Left forelimb (tissue), 1 donor: ENCODE measurements at regions not wholly inside any gene's neighbourhood (a gene's known extent, or its start where the extent isn't known, plus 50 kb on each side); places are given as distances from the start of the nearest gene placed in this dataset.
"Not testable (repeated sequence)": the region's sequence is repeated elsewhere in the genome, so short reads cannot be mapped to it uniquely, and the experiment has no call there.

Experiments
- DNase-seq: peaks from one replicate; pipeline ENCODE4 v3.0.0-alpha.2; 2018; ENCODE audit warnings: low spot score

- no peak for DNase-seq
Observed at GRCh38 chr6:10180138-10181074, 234.5 kb downstream of the TFAP2A start.

DNA sequence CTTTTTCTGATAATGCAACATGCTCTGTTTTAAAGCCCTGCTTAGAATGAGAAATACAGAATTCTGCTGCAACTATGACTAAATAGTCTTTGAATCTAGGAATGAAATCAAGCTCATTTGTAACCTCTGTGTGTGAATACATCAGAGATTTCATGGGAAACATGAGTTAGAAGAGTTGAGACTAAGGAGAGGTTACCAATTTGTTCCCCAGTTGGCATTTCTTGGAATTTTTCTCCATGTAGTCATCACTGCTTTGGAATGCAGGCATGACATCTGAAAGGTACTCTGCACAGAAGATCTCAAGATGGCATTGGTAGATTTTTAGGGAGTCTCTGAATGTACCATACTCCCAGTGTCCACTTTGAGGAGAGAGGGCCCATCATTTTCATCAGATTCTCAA is 237.2 kb downstream of the TFAP2A start:
- no peak for DNase-seq

DNA sequence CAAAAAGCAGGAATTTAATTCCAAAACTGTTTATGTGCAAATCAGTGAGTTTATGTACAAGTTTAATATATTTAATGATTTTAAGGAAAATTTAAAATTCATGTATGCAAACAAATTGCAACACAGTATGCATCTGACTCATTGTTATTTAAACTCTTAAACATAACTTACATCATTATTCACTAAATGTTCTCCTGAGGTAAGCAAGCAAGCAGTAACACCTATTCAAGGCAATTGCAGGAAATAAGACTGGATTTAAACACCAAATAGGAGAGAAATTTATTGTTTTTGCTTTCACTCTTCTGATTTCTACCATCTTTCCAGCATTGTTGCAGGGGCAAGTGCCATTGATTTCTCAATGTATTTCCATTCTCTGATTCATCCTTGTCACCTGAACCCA is 239.5 kb downstream of the TFAP2A start:
- no peak for DNase-seq

GRCh38 chr6:10174761-10175160 is 240.1 kb downstream of the TFAP2A start:
- DNase-seq: no peak

DNA sequence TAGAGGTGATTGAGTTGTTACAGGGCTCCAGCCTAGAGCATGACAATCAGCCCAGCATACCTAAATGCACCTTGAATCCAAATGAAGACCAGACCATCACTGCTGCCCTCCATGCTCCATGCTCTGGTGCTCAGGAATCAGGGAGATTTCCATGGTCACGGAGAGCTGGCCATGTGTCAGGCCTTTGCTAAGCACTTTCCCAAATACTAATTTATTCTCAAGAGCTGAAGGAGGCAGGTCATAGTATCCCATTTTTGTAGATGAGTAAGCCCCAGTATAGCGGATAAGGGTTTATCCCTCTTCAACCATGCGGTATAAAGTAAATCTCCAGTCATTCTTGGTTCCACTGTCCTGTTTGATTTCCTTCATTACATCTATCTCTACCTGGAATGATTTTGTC is 240.8 kb downstream of the TFAP2A start:
- no peak for DNase-seq

DNA sequence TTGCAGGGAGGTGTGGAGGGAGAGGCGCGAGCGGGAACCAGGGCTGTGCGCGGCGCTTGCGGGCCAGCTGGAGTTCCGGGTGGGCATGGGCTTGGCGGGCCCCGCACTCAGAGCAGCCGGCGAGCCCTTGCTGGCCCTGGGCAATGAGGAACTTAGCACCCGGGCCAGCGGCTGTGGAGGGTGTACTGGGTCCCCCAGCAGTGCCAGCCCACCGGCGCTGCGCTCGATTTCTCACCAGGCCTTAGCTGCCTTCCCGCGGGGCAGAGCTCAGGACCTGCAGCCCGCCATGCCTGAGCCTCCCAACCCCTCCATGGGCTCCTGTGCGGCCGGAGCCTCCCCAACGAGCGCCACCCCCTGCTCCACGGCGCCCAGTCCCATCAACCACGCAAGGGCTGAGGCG is 243.2 kb downstream of the TFAP2A start:
- DNase-seq: not testable (repeated sequence)

- no peak for DNase-seq
Observed at GRCh38 chr6:10170816-10171215, 244.1 kb downstream of the TFAP2A start.

DNA sequence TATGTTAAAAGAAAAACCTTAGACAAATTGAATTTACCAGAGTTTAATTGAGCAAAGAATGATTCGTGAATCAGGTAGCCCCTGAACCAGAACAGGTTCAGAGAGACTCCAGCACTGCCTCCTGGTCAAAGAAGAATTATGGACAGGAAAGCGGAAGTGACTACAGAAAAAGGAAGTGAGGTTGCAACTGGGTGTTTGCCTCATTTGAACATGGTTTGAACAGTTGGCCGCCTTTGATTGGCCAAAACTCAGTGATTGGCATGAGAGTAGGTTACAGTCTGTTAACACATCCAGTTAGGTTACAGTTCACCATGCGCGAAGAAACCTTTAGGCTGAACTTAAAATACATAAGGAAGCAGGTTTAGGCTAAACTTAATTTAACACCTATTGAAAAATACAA is 248.8 kb downstream of the TFAP2A start:
- no peak for DNase-seq

- no peak for DNase-seq
Observed at GRCh38 chr6:10163203-10163962, 251.5 kb downstream of the TFAP2A start.

DNA sequence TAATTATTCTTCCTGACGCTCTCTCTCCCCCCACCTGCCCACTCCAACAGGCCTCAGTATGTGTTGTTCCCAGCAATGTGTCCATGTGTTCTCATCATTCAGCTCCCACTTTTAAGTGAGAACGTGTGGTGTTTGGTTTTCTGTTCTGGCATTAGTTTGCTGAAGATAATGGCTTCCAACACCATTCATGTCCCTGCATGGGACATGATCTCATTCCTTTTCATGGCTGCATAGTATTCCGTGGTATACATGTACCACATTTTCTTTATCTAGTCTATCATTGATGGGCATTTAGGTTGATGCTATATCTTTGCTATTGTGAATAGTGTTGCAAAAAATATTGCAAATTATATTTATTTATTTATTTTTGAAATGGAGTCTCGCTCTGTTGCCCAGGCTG is 258.0 kb downstream of the TFAP2A start:
- DNase-seq: no peak

GRCh38 chr6:10154251-10154650 is 260.6 kb downstream of the TFAP2A start:
- DNase-seq: no peak

DNA sequence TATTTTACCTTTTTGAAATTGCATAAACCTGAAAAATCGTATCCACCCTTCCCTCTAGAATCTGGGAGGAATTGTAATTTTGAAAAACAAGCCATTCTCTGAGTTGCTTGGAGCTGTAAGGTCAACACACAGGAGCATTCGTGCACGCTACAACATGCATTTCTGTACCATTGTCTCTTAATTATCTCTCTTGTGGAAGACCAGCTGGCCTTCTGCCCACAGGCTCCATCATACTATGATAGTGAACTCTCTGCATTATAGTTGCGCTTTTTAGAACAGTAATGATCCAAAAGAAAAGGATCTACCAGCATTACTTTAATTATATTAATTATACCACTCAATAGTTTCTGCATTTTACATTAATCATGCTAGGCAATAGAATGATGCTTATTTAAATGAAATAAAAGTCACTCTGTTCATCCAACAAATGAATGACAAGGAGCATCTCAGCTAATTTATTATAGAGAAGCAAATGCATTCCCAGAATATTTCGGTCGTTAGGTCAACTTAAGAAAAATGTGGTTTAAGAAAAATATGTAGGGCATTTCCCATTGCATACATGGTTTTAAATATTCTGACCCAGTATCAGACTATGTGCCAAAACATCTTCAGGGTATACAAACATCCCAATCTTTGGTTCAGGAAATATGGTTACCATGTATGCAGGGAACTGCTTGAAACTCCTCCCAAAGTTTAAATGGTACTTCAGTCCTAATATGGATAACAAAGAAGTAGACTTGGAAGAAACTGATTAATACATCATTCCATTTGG is 263.5 kb downstream of the TFAP2A start:
- no peak for DNase-seq

DNA sequence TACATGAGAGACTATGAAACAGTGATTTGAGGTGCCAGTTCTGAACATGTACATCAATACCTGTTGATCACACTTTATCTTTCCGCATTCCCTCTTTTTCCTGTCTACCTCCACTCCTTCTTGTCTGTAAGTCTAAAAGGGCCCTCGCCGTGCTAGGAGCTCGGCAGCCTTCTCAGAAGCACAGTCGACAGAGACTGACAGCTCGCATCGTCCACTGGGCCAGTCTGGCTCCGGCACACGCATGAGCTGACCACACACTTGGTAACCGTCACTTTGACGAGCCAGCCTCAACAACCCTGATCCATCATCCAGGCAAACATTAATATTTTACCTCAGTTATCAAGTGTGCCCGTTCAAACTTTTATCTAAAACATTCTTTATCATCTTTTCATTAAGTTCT is 265.3 kb downstream of the TFAP2A start:
- DNase-seq: no peak

GRCh38 chr6:10146715-10147451 is 268.0 kb downstream of the TFAP2A start:
- DNase-seq: no peak

GRCh38 chr6:10144772-10145171 is 270.1 kb downstream of the TFAP2A start:
- DNase-seq: no peak

DNA sequence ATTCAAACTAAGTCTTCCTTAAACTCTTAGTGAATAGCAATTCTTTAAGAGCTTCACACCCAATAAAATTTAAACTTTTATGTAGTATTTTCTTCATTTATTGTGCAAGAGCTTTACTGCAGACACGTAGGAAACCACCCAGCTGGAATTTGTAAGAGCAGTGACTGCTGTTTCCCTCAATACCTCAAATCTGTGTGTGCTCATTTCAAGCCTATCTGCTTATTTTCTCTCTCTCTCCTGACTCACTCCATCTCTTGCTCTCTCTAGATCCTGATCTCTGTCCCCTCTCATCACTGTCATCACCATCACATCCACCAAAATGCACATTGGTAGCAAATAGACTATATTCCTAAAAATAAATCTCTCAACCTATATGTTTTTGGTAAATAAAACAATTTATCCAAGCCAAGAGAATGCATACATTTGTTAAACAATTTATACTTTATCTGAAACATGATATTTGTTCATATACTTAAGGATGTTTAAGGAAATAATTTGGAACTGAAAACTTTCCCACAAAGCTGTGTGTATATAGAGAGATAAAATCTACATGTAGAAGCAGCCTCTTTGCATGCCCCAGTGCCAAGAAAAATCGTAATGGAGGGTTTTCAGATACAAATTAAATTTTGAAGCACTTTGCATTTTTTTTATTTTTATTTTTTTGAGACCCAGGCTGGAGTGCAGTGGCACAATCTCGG is 273.0 kb downstream of the TFAP2A start:
- no peak for DNase-seq

GRCh38 chr6:10140824-10141223 is 274.1 kb downstream of the TFAP2A start:
- DNase-seq: no peak

- DNase-seq: no peak
Observed at GRCh38 chr6:10140136-10140535, 274.7 kb downstream of the TFAP2A start.

GRCh38 chr6:10138917-10139316 is 276.0 kb downstream of the TFAP2A start:
- no peak for DNase-seq

- no peak for DNase-seq
Observed at GRCh38 chr6:10136636-10137035, 278.2 kb downstream of the TFAP2A start.

DNA sequence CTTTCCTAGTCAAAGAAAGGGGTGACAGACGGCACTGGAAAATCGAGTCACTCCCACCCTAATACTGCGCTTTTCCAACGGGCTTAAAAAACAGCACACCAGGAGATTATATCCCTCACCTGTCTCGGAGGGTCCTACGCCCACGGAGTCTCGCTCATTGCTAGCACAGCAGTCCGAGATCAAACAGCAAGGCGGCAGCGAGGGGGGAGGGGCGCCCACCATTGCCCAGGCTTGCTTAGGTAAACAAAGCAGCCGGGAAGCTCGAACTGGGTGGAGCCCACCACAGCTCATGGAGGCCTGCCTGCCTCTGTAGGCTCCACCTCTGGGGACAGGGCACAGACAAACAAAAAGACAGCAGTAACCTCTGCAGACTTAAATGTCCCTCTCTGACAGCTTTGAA is 280.7 kb downstream of the TFAP2A start:
- DNase-seq: not testable (repeated sequence)
